ENCODE measurements at regions not wholly inside any gene's neighbourhood (a gene's known extent, or its start where the extent isn't known, plus 50 kb on each side); places are given as distances from the start of the nearest gene placed in this dataset.

GRCh38 chr1:173413271-173413707 is 63.8 kb upstream of the PRDX6 start:
- DNase-seq, result no peak
- intact Hi-C loops (cut with DNase I), result no loop called here
- ATAC-seq (ENCODE audit: poor library complexity), result peak; percentile 38

DNA sequence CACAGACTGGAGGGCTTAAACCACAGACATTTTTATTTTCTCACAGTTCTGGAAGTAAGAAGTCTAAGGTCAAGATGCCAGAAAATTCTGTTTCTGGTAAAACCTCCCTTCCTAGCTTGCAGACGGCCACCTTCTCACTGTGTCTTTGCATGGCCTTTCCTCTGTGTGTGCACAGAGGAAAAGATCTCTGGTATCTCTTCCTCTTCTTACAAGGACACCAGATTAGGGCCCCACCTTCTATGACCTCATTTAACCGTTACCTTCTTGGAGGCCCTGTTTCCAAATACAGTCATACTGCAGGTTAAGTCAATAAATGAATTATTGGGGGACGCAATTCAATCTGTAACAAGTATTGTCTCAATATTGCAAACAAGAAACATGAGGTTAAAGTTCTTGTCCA is 63.0 kb upstream of the PRDX6 start:
- intact Hi-C loops (cut with DNase I), result no loop called here
- ATAC-seq (ENCODE audit: poor library complexity), result no peak
- no peak for DNase-seq

- peak; percentile 71 for ATAC-seq (ENCODE audit: poor library complexity)
- no peak for DNase-seq
- intact Hi-C loops (cut with DNase I), result no loop called here
Observed at GRCh38 chr1:173414539-173415226, 62.5 kb upstream of the PRDX6 start.

DNA sequence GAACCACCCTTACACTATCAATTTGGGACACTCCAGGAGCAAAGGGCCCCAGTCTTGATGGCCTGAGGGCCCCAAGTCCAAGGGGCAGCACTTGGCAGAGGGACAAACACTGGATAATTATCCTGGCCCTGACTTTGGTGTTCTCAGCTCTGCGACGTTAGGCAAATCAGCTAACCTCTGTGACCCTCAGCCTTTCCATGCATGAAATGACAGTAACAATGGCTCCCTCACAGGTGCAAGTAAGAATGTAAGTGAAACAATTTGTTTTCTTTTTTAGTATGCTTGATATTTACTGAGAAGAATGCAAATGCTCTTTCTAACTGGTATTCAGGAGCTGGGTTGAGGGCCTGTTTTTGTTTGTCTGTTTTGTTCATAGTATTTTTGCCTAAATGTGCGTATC is 61.6 kb upstream of the PRDX6 start:
- intact Hi-C loops (cut with DNase I), result no loop called here
- DNase-seq (no peak), ATAC-seq (ENCODE audit: poor library complexity) (no peak)

GRCh38 chr1:173415905-173416450 is 61.2 kb upstream of the PRDX6 start:
- DNase-seq, result no peak
- no peak for ATAC-seq (ENCODE audit: poor library complexity)
- intact Hi-C loops (cut with DNase I), result no loop called here

- DNase-seq (no peak), ATAC-seq (ENCODE audit: poor library complexity) (no peak)
- intact Hi-C loops (cut with DNase I), result no loop called here
Observed at GRCh38 chr1:173417563-173417962, 59.6 kb upstream of the PRDX6 start.

DNA sequence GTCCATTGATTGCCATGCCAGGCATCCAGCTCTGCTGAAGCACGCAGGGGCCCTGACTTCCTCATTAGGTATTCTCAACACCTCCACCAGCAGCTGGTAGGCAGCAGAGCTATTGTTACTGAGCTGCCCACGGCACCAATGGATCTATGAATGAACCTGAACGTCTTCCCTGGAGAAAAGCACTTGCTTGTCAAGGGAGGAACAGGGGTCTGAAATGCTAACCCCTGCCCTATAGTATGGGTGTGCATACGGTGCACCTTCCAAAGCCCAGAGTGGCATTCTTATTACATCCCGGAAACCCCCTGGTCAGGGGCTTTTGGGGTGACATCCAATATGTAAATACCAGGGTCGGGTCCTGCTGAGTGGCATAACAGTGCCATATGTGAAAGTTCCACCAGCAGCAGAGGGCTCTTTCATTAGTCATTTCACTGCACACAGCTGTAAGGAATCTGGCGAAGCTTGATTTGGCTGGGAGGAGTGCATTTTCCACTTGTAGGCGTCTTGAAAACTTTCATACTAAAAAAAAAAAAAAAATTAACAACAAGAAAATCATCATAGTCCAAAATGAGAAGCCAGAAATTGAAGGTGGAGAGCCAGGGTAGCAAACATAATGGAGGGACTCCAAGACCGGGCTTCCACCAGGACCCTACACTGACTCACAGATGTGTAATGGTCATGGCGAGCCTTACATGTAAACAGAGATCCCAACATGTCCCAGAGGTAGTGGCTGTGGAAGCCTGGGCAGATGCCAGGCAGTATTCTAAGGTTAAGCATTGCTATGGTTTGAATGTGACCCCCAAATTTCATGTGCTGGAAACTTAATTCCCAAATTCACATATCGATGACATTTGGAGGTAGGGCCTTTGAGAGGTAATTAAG is 58.8 kb upstream of the PRDX6 start:
- intact Hi-C loops (cut with DNase I), result no loop called here
- DNase-seq, result no peak
- ATAC-seq (ENCODE audit: poor library complexity), result no peak

DNA sequence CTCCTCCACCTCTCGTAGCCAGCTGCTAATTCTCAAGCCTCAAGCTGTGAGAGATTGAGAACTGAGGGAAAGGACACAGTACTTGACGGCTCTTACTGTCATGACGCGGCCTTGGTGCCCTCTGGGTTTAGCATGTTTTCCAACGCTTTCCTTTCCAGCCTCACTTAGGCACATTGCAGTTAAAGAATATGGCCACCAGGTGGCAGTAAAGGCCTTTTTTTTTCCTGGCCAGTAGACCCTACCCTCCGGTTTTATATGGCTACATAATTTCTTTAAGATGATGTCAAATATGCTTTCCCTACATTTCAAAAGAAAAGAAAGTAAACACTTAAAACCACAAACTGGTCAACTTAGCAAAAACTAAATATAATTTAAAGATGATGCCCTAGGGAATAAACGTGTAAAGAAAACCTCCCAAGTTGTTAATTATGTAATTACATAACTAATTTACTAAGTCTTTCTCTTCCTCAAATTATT is 56.8 kb upstream of the PRDX6 start:
- intact Hi-C loops (cut with DNase I), result no loop called here
- DNase-seq, result peak; percentile 51
- peak; percentile 95 for ATAC-seq (ENCODE audit: poor library complexity)

DNA sequence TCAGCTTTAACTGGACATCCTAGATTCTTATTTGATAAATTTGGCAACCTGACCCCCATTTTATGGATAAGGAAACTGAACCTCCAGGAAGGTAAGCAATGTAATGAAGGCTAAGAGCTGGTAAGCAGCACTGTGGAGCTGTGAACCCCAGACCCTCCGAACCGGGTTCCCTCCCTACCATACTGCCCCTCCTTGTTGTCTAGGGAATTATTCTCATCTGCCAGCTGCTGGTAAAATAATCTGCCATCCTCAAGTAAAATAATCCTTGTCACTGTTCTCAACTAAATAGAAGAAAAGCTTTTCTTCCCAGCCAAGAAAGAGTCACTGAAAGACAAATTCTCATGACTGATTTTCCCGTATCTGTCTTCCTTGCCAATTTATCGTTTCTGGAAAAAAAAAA is 55.8 kb upstream of the PRDX6 start:
- intact Hi-C loops (cut with DNase I), result no loop called here
- DNase-seq (no peak), ATAC-seq (ENCODE audit: poor library complexity) (no peak)

- intact Hi-C loops (cut with DNase I), result no loop called here
- DNase-seq, result no peak
- ATAC-seq (ENCODE audit: poor library complexity), result no peak
Observed at GRCh38 chr1:173421789-173422188, 55.3 kb upstream of the PRDX6 start.

GRCh38 chr1:173422456-173422976 is 54.6 kb upstream of the PRDX6 start:
- peak; percentile 55 for ATAC-seq (ENCODE audit: poor library complexity)
- no peak for DNase-seq
- intact Hi-C loops (cut with DNase I), result no loop called here

DNA sequence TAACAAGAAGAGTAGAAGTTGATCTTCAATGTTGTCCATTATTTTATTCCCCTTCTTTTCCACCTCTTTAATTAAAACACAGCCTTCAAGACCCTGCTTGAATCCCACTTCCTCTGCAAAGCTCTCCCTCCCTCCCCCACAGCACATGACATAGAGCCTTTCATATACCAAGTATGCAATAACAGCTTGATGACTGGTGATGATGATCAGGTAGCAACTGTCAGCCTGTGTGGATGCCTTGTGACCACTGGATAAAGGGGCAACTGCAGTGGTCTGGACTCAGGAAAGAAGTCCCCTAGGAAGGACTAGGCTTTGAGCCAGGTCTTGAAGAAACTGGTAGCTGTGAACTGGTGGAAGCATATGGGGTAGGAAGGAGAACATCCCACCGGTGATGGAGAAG is 53.8 kb upstream of the PRDX6 start:
- DNase-seq (no peak), ATAC-seq (ENCODE audit: poor library complexity) (no peak)
- intact Hi-C loops (cut with DNase I), result no loop called here

- intact Hi-C loops (cut with DNase I), result no loop called here
- DNase-seq (no peak), ATAC-seq (ENCODE audit: poor library complexity) (no peak)
Observed at GRCh38 chr1:173424143-173424542, 53.0 kb upstream of the PRDX6 start.

DNA sequence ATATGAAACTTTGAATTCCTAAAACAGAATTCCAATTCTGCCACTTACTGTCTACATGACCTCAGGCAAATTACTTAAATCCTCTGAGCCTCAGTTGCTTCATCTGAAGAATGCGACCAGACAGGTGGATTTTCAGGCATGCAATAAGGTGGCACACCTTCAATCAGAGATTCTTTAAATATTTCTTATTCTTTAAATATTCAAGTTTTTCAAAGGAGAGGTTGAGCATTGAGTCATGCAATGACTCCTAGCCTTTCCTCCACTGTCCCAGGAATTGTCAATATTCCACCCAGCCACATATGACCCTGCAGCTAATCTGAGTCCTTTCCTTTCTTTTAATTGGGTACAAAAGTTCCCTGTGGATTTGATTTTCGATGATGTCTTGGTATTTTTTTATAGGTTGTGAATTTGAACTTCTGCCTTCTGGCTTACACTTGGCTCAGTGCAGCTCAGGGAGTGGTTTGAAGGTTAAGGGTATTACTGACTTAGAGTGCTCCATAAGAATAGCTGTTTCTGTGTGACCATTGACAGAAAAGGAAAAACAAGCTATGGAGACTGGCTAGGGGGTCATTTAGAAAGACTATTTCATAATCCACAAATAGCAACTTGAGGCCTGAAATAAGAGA is 52.2 kb upstream of the PRDX6 start:
- intact Hi-C loops (cut with DNase I), result no loop called here

DNA sequence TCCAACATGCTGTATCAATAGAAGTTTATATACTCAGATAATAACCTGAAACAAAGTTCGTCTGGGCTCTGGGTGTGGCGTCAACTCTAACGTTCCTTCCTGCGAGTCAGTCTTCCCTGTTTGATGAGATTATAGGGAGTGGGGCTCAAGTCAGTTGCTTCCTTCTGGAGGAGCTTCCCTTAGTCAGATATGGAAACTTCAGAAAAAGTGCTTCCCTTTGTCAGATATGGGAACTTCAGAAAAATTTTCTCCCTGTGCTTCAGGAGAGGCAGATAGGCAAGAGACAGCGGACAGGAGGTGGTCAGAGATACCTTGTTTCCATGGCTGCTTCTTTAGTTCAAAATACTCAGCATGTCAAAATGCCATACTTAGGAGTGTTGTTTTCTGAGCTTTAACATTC is 51.1 kb upstream of the PRDX6 start:
- no peak for ATAC-seq (ENCODE audit: poor library complexity)
- intact Hi-C loops (cut with DNase I), result no loop called here
- no peak for DNase-seq

More for the DNA sequence above, 52.2 kb upstream of the PRDX6 start:
- ATAC-seq (ENCODE audit: poor library complexity) (no peak), DNase-seq (no peak)

- intact Hi-C loops (cut with DNase I), result no loop called here
Observed at GRCh38 chr1:173427146-173428054, 49.7 kb upstream of the PRDX6 start.

More at GRCh38 chr1:173427146-173428054, 49.7 kb upstream of the PRDX6 start:
- DNase-seq (no peak), ATAC-seq (ENCODE audit: poor library complexity) (no peak)

All from Right ventricle myocardium superior (tissue), 1 donor.